SK-N-SH (cell line): ENCODE measurements at regions not wholly inside any gene's neighbourhood (a gene's known extent, or its start where the extent isn't known, plus 50 kb on each side); places are given as distances from the start of the nearest gene placed in this dataset.

Source experiments
- CTCF ChIA-PET: fragments of 300-600, 350-600 bp; formaldehyde crosslinking; extraction: SDS; loops from one replicate; lab custom pipeline; 2021; lab: Yijun Ruan, JAX
- POLR2A ChIA-PET: fragments of 350-600 bp; sonication (Branson Sonifier 250); formaldehyde crosslinking; extraction: SDS; loops from one replicate; lab custom pipeline; 2020; ENCODE audit warnings: antibody characterized with exemption, inconsistent platforms; lab: Yijun Ruan, JAX
- DNase-seq: peaks from one replicate; pipeline ENCODE4 v3.0.0; 2012
- H2AFZ ChIP-seq: fragments of 200-600 bp; sonication (generic); 2 replicates; pipeline ENCODE4 v1.8.1; 2016; ENCODE audit warnings: antibody characterized with exemption, mild to moderate bottlenecking, low read depth
- H3F3A ChIP-seq: fragments of 200-600 bp; sonication (generic); replicated peaks from 2 replicates; pipeline ENCODE3; 2016; ENCODE audit warnings: antibody characterized with exemption, mild to moderate bottlenecking; ENCODE audit not compliant: insufficient read depth
- H3K27ac ChIP-seq, 2 experiments: fragments of 200-500 bp in 1 of 2; fragments of 200-600 bp in 1 of 2; sonication (Bioruptor generic) in 1 of 2; sonication (generic), shearing (Covaris generic) in 1 of 2; 2 replicates each; pipeline versions ENCODE4 v1.5.1 to v1.6.1; 2014 to 2016; ENCODE audit warnings: low read depth in 2 of 2, inconsistent platforms in 1 of 2, low read length in 1 of 2, mild to moderate bottlenecking in 1 of 2, mixed read lengths in 1 of 2
- H3K27me3 ChIP-seq: fragments of 200-600 bp; sonication (generic), shearing (Covaris generic); 2 replicates; pipeline ENCODE4 v1.6.1; 2016; ENCODE audit warnings: mixed run types; ENCODE audit not compliant: insufficient read depth
- H3K36me3 ChIP-seq, 2 experiments: fragments of 200-500 bp in 1 of 2; fragments of 200-600 bp in 1 of 2; sonication (Bioruptor generic) in 1 of 2; sonication (generic) in 1 of 2; replicated peaks in 1 of 2; 2 replicates each; pipeline versions ENCODE3 to v1.5.1; 2014 to 2016; ENCODE audit warnings: low read length in 1 of 2, mild to moderate bottlenecking in 1 of 2; ENCODE audit not compliant: insufficient read depth in 2 of 2, control insufficient read depth in 1 of 2
- H3K4me1 ChIP-seq, 2 experiments: fragments of 200-500 bp in 1 of 2; fragments of 200-600 bp in 1 of 2; sonication (Bioruptor generic) in 1 of 2; sonication (generic), shearing (Covaris generic) in 1 of 2; 2 replicates each; pipeline versions ENCODE4 v1.5.1 to v1.6.1; 2014 to 2016; ENCODE audit warnings: low read depth in 1 of 2, low read length in 1 of 2, mixed run types in 1 of 2; ENCODE audit not compliant: insufficient read depth in 2 of 2, control insufficient read depth in 1 of 2
- H3K4me2 ChIP-seq: fragments of 200-600 bp; sonication (generic), shearing (Covaris generic); 2 replicates; pipeline ENCODE4 v1.6.1; 2017; ENCODE audit warnings: mixed run types
- H3K4me3 ChIP-seq, 2 experiments: fragments of 200-500 bp in 1 of 2; fragments of 200-600 bp in 1 of 2; sonication (Bioruptor generic) in 1 of 2; sonication (generic), shearing (Covaris generic) in 1 of 2; 2 replicates each; pipeline versions ENCODE4 v1.5.1 to v1.8.1; 2014 to 2016; ENCODE audit warnings: low read depth in 2 of 2, inconsistent platforms in 1 of 2, low read length in 1 of 2, mild to moderate bottlenecking in 1 of 2, mixed read lengths in 1 of 2, moderate library complexity in 1 of 2
- H3K79me2 ChIP-seq: fragments of 200-600 bp; sonication (generic); 2 replicates; pipeline ENCODE4 v1.8.1; 2017; ENCODE audit warnings: mild to moderate bottlenecking; ENCODE audit not compliant: insufficient read depth
- H3K9ac ChIP-seq: fragments of 200-600 bp; sonication (generic); 2 replicates; pipeline ENCODE4 v1.6.1; 2017; ENCODE audit warnings: mixed run types
- H3K9me2 ChIP-seq: fragments of 200-600 bp; sonication (generic); 2 replicates; pipeline ENCODE4 v1.6.1; 2017; ENCODE audit warnings: mixed run types
- H3K9me3 ChIP-seq: fragments of 200-600 bp; sonication (generic); 2 replicates; pipeline ENCODE4 v1.6.1; 2017; ENCODE audit warnings: mixed run types, mild to moderate bottlenecking, moderate library complexity
- H4K20me1 ChIP-seq: fragments of 200-600 bp; sonication (generic); 2 replicates; pipeline ENCODE4 v1.6.1; 2017; ENCODE audit warnings: mild to moderate bottlenecking, mixed run types; ENCODE audit not compliant: insufficient read depth
- CTCF ChIP-seq: fragments of 200-600 bp; sonication (generic); IDR thresholded peaks from 2 replicates; pipeline ENCODE4 v1.6.1; 2017; ENCODE audit warnings: antibody characterized with exemption, mild to moderate bottlenecking, moderate library complexity
- EP300 ChIP-seq, 2 experiments: IDR thresholded peaks; 2 replicates each; pipeline versions ENCODE4 v1.4.0 to v1.6.1; 2012; ENCODE audit warnings: borderline replicate concordance in 1 of 2, low read depth in 1 of 2, low read length in 1 of 2
- FOXJ3 ChIP-seq: sonication (generic); formaldehyde crosslinking; IDR thresholded peaks from 2 replicates; pipeline ENCODE4 v1.5.1; 2020; ENCODE audit warnings: mild to moderate bottlenecking, missing genetic modification reagents
- GABPA ChIP-seq: IDR thresholded peaks from 2 replicates; pipeline ENCODE4 v1.4.0; 2012; ENCODE audit warnings: low read depth, mild to moderate bottlenecking
- GATA2 ChIP-seq: sonication (generic); formaldehyde crosslinking; IDR thresholded peaks from 2 replicates; pipeline ENCODE4 v1.5.0; 2020; ENCODE audit warnings: mild to moderate bottlenecking, missing genetic modification reagents
- IRF3 ChIP-seq: fragments of 150-350 bp; IDR thresholded peaks from 2 replicates; pipeline ENCODE4 v1.6.1; 2016; ENCODE audit warnings: mild to moderate bottlenecking, low read depth, low read length
- MEF2A ChIP-seq: IDR thresholded peaks from 2 replicates; pipeline ENCODE4 v1.4.0; 2012; ENCODE audit warnings: low read depth, borderline replicate concordance
- MXI1 ChIP-seq: IDR thresholded peaks from 2 replicates; pipeline ENCODE4 v1.6.1; 2012; ENCODE audit warnings: mild to moderate bottlenecking, low read depth, low read length, improper control_type of control experiment
- NFIC ChIP-seq: IDR thresholded peaks from 2 replicates; pipeline ENCODE4 v1.4.0; 2012; ENCODE audit warnings: borderline replicate concordance
- POLR2AphosphoS5 ChIP-seq: IDR thresholded peaks from 2 replicates; pipeline ENCODE4 v1.6.1; 2012; ENCODE audit warnings: low read depth, low read length
- RAD21 ChIP-seq: IDR thresholded peaks from 2 replicates; pipeline ENCODE4 v1.6.1; 2012; ENCODE audit warnings: mild to moderate bottlenecking, low read length
- RCOR1 ChIP-seq: fragments of 150-350 bp; IDR thresholded peaks from 2 replicates; pipeline ENCODE4 v1.6.1; 2017; ENCODE audit warnings: antibody characterized with exemption, low read length
- TEAD4 ChIP-seq: IDR thresholded peaks from 2 replicates; pipeline ENCODE4 v1.4.0; 2012; ENCODE audit warnings: mild to moderate bottlenecking, borderline replicate concordance; ENCODE audit not compliant: insufficient read depth
- USF1 ChIP-seq: IDR thresholded peaks from 2 replicates; pipeline ENCODE4 v1.4.0; 2012; ENCODE audit warnings: low read depth, borderline replicate concordance
- WGBS: methylation state at CpG from one replicate; pipeline ENCODE4 v1.1.6; 2017; ENCODE audit warnings: low lambda C conversion rate; 5-methylcytosine and 5-hydroxymethylcytosine counted together
- TF ChIP-seq, protein P1 (sequence below): IDR thresholded peaks from 2 replicates; pipeline ENCODE4; 2012

DNA sequence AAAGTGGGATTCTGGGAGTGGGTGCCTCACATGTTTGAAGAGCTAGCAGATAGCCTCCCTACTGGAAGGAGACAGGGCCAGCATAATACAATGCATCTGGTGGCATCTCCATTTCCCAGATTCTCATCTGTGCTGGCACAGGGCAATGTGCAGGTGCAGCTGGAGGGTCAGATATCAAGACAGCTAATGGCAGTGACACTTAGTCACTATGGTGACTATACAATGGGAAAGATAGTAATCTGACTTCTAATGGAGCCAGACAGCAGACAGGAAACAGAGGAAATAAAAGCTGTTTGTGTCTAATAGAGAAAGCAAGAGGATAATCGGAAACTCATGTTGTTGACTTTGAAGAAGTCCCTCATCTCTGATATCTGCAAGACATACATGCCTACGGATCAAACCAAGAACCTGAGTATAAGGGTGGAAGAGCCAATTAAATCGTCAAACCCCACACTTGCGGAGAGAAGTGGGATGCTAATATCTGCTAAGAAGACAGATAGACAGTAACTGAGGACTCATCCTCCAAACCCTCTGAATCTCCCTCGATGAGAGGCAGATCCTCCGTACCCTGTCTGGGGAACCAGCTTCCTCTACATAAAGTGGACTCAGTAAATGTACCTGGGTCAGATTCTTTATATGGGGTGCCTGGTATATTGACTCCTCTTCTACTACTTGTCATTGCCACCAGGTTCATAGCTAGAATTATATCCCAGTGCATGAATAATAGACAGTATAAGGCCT, 692.7 kb downstream of the SOCS6 start (continued):
- TF ChIP-seq USF1 (no peak), MEF2A (no peak), POLR2AphosphoS5 (peak; percentile 75), RCOR1 (peak; percentile 99), FOXJ3 (CRISPR knock-in tag) (peak; percentile 92), IRF3 (no peak), GATA2 (CRISPR knock-in tag) (peak; percentile 97), GABPA (no peak), RAD21 (peak; percentile 32), NFIC (peak; percentile 83)

- H3K36me3 ChIP-seq, result no peaks in the 10 kb centered on the region
- no peak overlapping the region for H3K9ac ChIP-seq
- ChIA-PET POLR2A (no interaction called here), CTCF (interaction anchor here (0.6 kb wide), 1 partner anchor 384 kb away, joined by 3 read pairs; no protein-coding TSS in a partner anchor)
- no peak overlapping the region for H3K4me3 ChIP-seq
- H3K27me3 ChIP-seq, result no peaks in the 10 kb centered on the region
- no peaks in the 10 kb centered on the region for H4K20me1 ChIP-seq
- no peak overlapping the region for H2AFZ ChIP-seq
- H3K27ac ChIP-seq, result no peak overlapping the region
- DNase-seq, result no peak
- no peaks in the 10 kb centered on the region for H3F3A ChIP-seq
- H3K4me1 ChIP-seq, result no peaks in the 10 kb centered on the region
- TF ChIP-seq EP300 (IDR thresholded peaks at IDR 0.05; ENCODE audit: borderline replicate concordance in 1 of 2, low read depth in 1 of 2, low read length in 1 of 2) (no peak), CTCF (no peak), TEAD4 (no peak), MXI1 (no peak), NFIC (no peak)
- TF ChIP-seq, protein P1, sequence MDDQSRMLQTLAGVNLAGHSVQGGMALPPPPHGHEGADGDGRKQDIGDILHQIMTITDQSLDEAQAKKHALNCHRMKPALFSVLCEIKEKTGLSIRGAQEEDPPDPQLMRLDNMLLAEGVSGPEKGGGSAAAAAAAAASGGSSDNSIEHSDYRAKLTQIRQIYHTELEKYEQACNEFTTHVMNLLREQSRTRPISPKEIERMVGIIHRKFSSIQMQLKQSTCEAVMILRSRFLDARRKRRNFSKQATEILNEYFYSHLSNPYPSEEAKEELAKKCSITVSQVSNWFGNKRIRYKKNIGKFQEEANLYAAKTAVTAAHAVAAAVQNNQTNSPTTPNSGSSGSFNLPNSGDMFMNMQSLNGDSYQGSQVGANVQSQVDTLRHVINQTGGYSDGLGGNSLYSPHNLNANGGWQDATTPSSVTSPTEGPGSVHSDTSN, result no peak
- H3K9me2 ChIP-seq, result no peaks in the 10 kb centered on the region
- H3K4me2 ChIP-seq, result no peak overlapping the region
- H3K9me3 ChIP-seq, result no peaks in the 10 kb centered on the region
- H3K79me2 ChIP-seq, result no peaks in the 10 kb centered on the region
- 71% methylated on average over 5 of the region's 5 CpGs for WGBS
Measured at GRCh38 chr18:70973626-70974025, 684.8 kb downstream of the SOCS6 start.
